Peyer's patch (tissue), 4 donors: ENCODE measurements at regions not wholly inside any gene's neighbourhood (a gene's known extent, or its start where the extent isn't known, plus 50 kb on each side); places are given as distances from the start of the nearest gene placed in this dataset.

ENCODE experiments used
- DNase-seq, 3 donors: peaks; one replicate each; pipeline ENCODE4 v3.0.0-alpha.2; 2017 to 2019
- H3K27ac ChIP-seq, 4 donors: fragments of 200-600 bp; sonication (generic); one replicate each; pipeline ENCODE4 v1.5.1; 2016 to 2019
- H3K27me3 ChIP-seq, 2 donors: fragments of 200-600 bp; sonication (generic); one replicate each; pipeline ENCODE4 v1.5.1; 2019
- H3K36me3 ChIP-seq, 3 donors: fragments of 200-600 bp; sonication (generic); one replicate each; pipeline ENCODE4 v1.5.1; 2016 to 2019
- H3K4me1 ChIP-seq, 4 donors: fragments of 200-600 bp; sonication (generic); one replicate each; pipeline ENCODE4 v1.5.1; 2016 to 2019
- H3K4me3 ChIP-seq, 4 donors: fragments of 200-600 bp; sonication (generic); 1 replicate in 3 of 4; 2 replicates in 1 of 4; pipeline ENCODE4 v1.5.1; 2016 to 2019; ENCODE audit warnings: mild to moderate bottlenecking in 1 of 4
- H3K9me3 ChIP-seq, 4 donors: fragments of 200-600 bp; sonication (generic); one replicate each; pipeline ENCODE4 v1.5.1; 2016 to 2019; ENCODE audit warnings: mild to moderate bottlenecking in 1 of 4
- POLR2A ChIP-seq, 2 donors: fragments of 450-650 bp; IDR thresholded peaks; one replicate each; pipeline ENCODE4 v1.5.1; 2017; ENCODE audit warnings: antibody characterized with exemption in 2 of 2, mild to moderate bottlenecking in 2 of 2, moderate library complexity in 2 of 2
- TF ChIP-seq, protein P1 (sequence below), 6 experiments: fragments of 450-650 bp in 4 of 6; fragments of 200-600 bp in 2 of 6; sonication (generic) in 1 of 6; IDR thresholded peaks; one replicate each; pipeline ENCODE4 v1.5.1; 2017 to 2019; ENCODE audit warnings: antibody characterized with exemption in 6 of 6, mild to moderate bottlenecking in 3 of 6, moderate library complexity in 1 of 6

GRCh38 chr10:85448716-85449115 lies 917.9 kb downstream of the GRID1 start:
- H3K4me3 ChIP-seq: no peak overlapping the region
- no peaks in the 10 kb centered on the region for H3K36me3 ChIP-seq
- TF ChIP-seq, protein P1, sequence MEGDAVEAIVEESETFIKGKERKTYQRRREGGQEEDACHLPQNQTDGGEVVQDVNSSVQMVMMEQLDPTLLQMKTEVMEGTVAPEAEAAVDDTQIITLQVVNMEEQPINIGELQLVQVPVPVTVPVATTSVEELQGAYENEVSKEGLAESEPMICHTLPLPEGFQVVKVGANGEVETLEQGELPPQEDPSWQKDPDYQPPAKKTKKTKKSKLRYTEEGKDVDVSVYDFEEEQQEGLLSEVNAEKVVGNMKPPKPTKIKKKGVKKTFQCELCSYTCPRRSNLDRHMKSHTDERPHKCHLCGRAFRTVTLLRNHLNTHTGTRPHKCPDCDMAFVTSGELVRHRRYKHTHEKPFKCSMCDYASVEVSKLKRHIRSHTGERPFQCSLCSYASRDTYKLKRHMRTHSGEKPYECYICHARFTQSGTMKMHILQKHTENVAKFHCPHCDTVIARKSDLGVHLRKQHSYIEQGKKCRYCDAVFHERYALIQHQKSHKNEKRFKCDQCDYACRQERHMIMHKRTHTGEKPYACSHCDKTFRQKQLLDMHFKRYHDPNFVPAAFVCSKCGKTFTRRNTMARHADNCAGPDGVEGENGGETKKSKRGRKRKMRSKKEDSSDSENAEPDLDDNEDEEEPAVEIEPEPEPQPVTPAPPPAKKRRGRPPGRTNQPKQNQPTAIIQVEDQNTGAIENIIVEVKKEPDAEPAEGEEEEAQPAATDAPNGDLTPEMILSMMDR (IDR thresholded peaks at IDR 0.05): no peak
- TF ChIP-seq POLR2A (IDR thresholded peaks at IDR 0.05): no peak
- no peaks in the 10 kb centered on the region for H3K9me3 ChIP-seq
- H3K27ac ChIP-seq: no peak overlapping the region
- no peaks in the 10 kb centered on the region for H3K4me1 ChIP-seq
- no peaks in the 10 kb centered on the region for H3K27me3 ChIP-seq
- DNase-seq: no peak

DNA sequence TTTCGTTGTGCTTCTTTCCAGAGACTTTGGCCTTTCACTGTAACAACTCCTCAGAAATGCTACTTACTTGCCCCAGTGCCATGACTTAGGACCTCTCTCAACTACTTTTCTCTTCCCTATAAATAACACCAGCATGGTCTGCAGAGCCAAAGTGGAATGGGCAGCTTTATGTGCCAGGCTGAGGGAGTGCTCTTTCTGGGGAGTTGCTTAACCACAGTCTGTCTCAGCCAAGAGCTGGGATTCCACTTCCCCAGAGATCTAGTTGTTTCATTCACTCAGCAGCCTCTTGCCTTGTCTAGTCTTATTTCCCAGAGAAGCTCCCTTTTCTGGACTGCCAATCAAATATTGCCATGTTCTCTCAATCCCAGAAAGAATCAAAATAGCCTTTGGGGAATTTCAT lies 912.2 kb downstream of the GRID1 start:
- Histone ChIP-seq H3K4me3 (no peak overlapping the region), H3K4me1 (no peaks in the 10 kb centered on the region), H3K27me3 (no peaks in the 10 kb centered on the region), H3K27ac (no peak overlapping the region), H3K9me3 (no peaks in the 10 kb centered on the region), H3K36me3 (no peaks in the 10 kb centered on the region)
- TF ChIP-seq POLR2A (IDR thresholded peaks at IDR 0.05): no peak
- TF ChIP-seq, protein P1 (IDR thresholded peaks at IDR 0.05): no peak
- DNase-seq: no peak

DNA sequence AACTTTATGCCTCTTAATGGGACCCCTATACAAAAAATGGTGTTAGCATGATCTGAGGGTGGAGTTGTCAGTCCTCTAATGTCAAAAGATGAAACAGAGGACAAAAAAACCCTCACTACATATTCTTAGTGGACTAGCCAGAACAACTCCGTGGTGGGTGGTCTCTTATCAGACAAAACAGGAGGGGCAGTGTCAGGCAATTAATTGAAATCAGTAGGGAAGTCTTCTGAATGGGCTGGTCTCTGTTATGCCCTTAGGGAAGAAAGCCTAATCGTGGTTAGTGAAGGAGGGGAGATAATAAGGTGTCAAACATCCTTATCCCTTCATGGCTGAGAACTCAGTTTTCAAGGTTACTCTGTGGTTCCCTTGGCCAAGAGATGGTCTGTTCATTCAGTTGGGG lies 909.4 kb downstream of the GRID1 start:
- Histone ChIP-seq H3K27me3 (no peaks in the 10 kb centered on the region), H3K4me3 (no peak overlapping the region), H3K4me1 (no peaks in the 10 kb centered on the region), H3K36me3 (no peaks in the 10 kb centered on the region), H3K9me3 (no peaks in the 10 kb centered on the region), H3K27ac (no peak overlapping the region)
- no peak for DNase-seq
- no peak for TF ChIP-seq POLR2A (IDR thresholded peaks at IDR 0.05)
- TF ChIP-seq, protein P1 (IDR thresholded peaks at IDR 0.05): no peak

DNA sequence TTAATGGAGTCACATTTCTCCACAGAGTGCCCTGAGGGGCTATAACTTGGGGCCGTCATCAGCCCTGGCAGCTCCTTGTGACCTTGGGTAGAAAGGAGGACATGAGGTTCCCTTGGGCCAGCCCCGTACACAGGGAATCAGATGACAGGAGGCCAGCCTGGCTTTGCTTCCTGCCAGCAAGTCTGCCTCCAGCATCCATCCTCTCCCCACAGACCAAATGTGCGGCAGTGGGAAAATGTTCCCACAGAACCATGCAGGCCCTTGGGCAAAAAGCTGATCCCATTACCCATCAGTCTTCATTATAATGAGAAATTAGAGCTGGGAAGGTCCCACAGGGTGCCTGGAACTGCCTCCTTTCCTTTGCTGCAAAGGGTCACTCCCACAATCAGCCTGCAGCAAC lies 908.3 kb downstream of the GRID1 start:
- TF ChIP-seq POLR2A (IDR thresholded peaks at IDR 0.05): no peak
- TF ChIP-seq, protein P1 (IDR thresholded peaks at IDR 0.05): no peak
- no peak for DNase-seq
- Histone ChIP-seq H3K36me3 (no peaks in the 10 kb centered on the region), H3K27ac (no peak overlapping the region), H3K4me1 (no peaks in the 10 kb centered on the region), H3K27me3 (no peaks in the 10 kb centered on the region), H3K9me3 (no peaks in the 10 kb centered on the region), H3K4me3 (no peak overlapping the region)

DNA sequence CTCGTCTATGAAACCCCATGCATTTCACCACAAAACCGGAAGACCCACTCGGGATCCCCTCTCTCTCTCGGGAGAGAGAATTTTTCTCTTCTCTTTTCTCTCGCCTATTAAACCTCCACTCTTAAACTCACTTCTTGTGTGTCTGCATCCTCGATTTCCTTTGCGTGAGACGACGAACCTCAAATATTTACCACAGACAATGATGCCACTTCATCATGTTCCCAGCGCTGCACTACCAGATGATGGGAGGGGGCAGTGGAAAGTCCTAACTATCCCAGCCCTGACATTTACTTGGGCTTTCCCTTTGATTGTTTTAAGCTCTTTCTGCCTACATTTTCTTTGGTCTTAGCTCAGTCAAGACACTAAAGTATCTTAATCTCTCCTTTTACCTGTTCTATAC lies 906.7 kb downstream of the GRID1 start:
- no peak for DNase-seq
- Histone ChIP-seq H3K27me3 (no peaks in the 10 kb centered on the region), H3K27ac (no peak overlapping the region), H3K36me3 (no peaks in the 10 kb centered on the region), H3K4me1 (no peaks in the 10 kb centered on the region), H3K9me3 (no peaks in the 10 kb centered on the region), H3K4me3 (no peak overlapping the region)
- TF ChIP-seq, protein P1 (IDR thresholded peaks at IDR 0.05): no peak
- TF ChIP-seq POLR2A (IDR thresholded peaks at IDR 0.05): no peak

DNA sequence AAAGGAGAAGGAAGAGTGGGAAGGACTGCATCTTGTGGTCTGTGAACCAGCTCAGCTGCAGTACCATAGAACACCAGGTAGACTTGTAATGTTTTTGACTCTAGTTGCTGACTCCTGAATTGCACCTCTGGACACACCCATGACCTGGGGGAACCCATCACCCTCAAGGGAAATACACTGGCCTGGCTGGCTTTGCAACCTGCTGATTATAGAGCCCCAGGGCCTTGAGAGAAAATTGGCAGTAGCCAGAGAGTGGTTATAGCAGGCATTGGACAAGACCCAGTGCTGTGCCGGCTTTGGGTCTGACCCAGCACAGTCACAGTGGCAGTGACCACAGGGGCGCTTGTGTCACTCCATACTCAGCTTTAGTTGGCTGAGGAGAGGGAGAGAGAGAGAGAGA lies 902.3 kb downstream of the GRID1 start:
- no peak for DNase-seq
- Histone ChIP-seq H3K27ac (no peak overlapping the region), H3K4me1 (no peaks in the 10 kb centered on the region), H3K36me3 (no peaks in the 10 kb centered on the region), H3K9me3 (no peaks in the 10 kb centered on the region), H3K27me3 (no peaks in the 10 kb centered on the region), H3K4me3 (no peak overlapping the region)
- TF ChIP-seq, protein P1 (IDR thresholded peaks at IDR 0.05): no peak
- TF ChIP-seq POLR2A (IDR thresholded peaks at IDR 0.05): no peak
